KMS-11 (cell line): ENCODE measurements at regions not wholly inside any gene's neighbourhood (a gene's known extent, or its start where the extent isn't known, plus 50 kb on each side); places are given as distances from the start of the nearest gene placed in this dataset.

Experiments
- H2AFZ ChIP-seq: fragments of 200-600 bp; sonication (generic); 2 replicates; pipeline ENCODE4 v1.6.1; 2016; ENCODE audit warnings: antibody characterized with exemption, mixed run types, low read depth
- H3K27ac ChIP-seq: fragments of 200-600 bp; sonication (generic); 2 replicates; pipeline ENCODE4 v1.6.1; 2016; ENCODE audit warnings: mild to moderate bottlenecking, mixed run types
- H3K27me3 ChIP-seq: fragments of 200-600 bp; sonication (generic); 2 replicates; pipeline ENCODE4 v1.6.1; 2017; ENCODE audit warnings: mild to moderate bottlenecking, low read depth, mixed run types, moderate library complexity; ENCODE audit not compliant: insufficient read depth
- H3K36me3 ChIP-seq: fragments of 200-600 bp; sonication (generic); 2 replicates; pipeline ENCODE4 v1.6.1; 2017; ENCODE audit warnings: mild to moderate bottlenecking, mixed run types; ENCODE audit not compliant: insufficient read depth
- H3K4me1 ChIP-seq: fragments of 200-600 bp; sonication (generic); 2 replicates; pipeline ENCODE4 v1.6.1; 2016; ENCODE audit warnings: mild to moderate bottlenecking, low read depth, mixed run types; ENCODE audit not compliant: poor library complexity, severe bottlenecking
- H3K4me2 ChIP-seq: fragments of 200-600 bp; sonication (generic); 2 replicates; pipeline ENCODE4 v1.7.0; 2016; ENCODE audit warnings: mild to moderate bottlenecking, mixed run types
- H3K4me3 ChIP-seq: fragments of 200-600 bp; sonication (generic); IDR thresholded peaks from 2 replicates; pipeline ENCODE4 v1.6.1; 2017; ENCODE audit warnings: low read depth, low read length, mixed read lengths; ENCODE audit not compliant: insufficient read depth
- H3K79me2 ChIP-seq: fragments of 200-600 bp; sonication (generic); 2 replicates; pipeline ENCODE4 v1.6.1; 2016; ENCODE audit warnings: low read depth, mixed run types; ENCODE audit not compliant: insufficient read depth
- H3K9ac ChIP-seq: fragments of 200-600 bp; sonication (generic); 2 replicates; pipeline ENCODE4 v1.6.1; 2016; ENCODE audit warnings: mild to moderate bottlenecking, mixed run types
- H4K20me1 ChIP-seq: fragments of 200-600 bp; sonication (generic); 2 replicates; pipeline ENCODE4 v1.6.1; 2016; ENCODE audit warnings: mild to moderate bottlenecking, mixed run types; ENCODE audit not compliant: insufficient read depth
- CTCF ChIP-seq: fragments of 200-600 bp; sonication (generic); conservative IDR thresholded peaks from 2 replicates; pipeline ENCODE4 v1.6.1; 2017; ENCODE audit warnings: low read depth, mild to moderate bottlenecking, antibody characterized with exemption, low read length, moderate library complexity, mixed read lengths

DNA sequence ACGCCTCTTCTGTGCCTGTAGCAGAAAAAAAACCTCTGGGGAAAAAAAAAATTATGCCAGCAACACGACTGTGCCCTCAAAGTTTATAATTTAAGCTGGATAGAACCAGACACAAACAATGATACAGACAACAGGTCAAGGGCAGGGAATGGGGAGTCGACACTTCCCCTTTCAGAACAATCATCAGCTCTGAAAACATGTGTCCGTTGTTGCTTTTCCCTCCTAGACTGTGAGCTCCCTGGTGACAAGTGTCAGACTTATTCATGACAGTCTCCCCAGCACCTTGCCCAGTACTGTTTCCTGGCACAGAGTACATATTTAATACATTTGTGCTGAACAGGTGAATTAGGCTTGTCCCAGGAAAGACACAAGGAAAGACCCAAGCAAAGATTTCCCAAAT lies 178.3 kb downstream of the SOX9 start:
- no peaks in the 10 kb centered on the region for H3K27me3 ChIP-seq
- no peak overlapping the region for H3K4me3 ChIP-seq
- TF ChIP-seq CTCF: no peak
- H3K4me1 ChIP-seq: no peaks in the 10 kb centered on the region
- no peak overlapping the region for H2AFZ ChIP-seq
- no peak overlapping the region for H3K27ac ChIP-seq
- no peaks in the 10 kb centered on the region for H3K79me2 ChIP-seq
- H3K9ac ChIP-seq: no peak overlapping the region
- no peak overlapping the region for H3K4me2 ChIP-seq
- H4K20me1 ChIP-seq: no peaks in the 10 kb centered on the region
- no peaks in the 10 kb centered on the region for H3K36me3 ChIP-seq

- no peaks in the 10 kb centered on the region for H3K4me1 ChIP-seq
- no peaks in the 10 kb centered on the region for H3K79me2 ChIP-seq
- no peak overlapping the region for H3K9ac ChIP-seq
- H3K4me3 ChIP-seq: no peak overlapping the region
- H3K4me2 ChIP-seq: no peak overlapping the region
- H2AFZ ChIP-seq: no peak overlapping the region
- no peak overlapping the region for H3K27ac ChIP-seq
- H3K27me3 ChIP-seq: no peaks in the 10 kb centered on the region
- H3K36me3 ChIP-seq: no peaks in the 10 kb centered on the region
- no peak for TF ChIP-seq CTCF
- H4K20me1 ChIP-seq: no peaks in the 10 kb centered on the region
Measured at GRCh38 chr17:72299592-72299991, 178.8 kb downstream of the SOX9 start.

GRCh38 chr17:72301887-72302286 lies 181.1 kb downstream of the SOX9 start:
- Histone ChIP-seq H4K20me1 (no peaks in the 10 kb centered on the region), H3K36me3 (no peaks in the 10 kb centered on the region), H3K79me2 (no peaks in the 10 kb centered on the region), H3K4me2 (no peak overlapping the region), H3K4me1 (no peaks in the 10 kb centered on the region), H3K27ac (no peak overlapping the region), H3K27me3 (no peaks in the 10 kb centered on the region), H3K9ac (no peak overlapping the region), H2AFZ (no peak overlapping the region), H3K4me3 (no peak overlapping the region)
- no peak for TF ChIP-seq CTCF

DNA sequence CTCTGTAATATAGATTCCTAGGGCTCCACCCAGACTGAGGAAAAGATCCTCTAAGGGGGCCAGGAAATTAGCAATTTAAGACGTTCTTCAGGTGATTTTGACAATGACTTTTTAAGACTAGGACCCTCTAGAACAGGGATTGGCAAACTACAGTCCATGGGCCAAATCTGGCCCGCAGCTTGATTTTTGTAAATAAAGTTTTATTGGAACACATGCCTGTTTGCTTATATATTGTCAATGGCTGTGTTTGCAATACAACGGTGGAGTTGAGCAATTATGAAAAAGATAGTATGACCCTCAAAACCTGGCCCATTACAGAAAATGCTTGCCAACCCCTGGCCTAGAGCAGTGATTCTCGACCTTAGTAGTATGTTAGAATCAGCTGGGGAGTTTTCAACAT lies 181.9 kb downstream of the SOX9 start:
- no peaks in the 10 kb centered on the region for H3K36me3 ChIP-seq

More for the DNA sequence above, 181.9 kb downstream of the SOX9 start:
- H2AFZ ChIP-seq: no peak overlapping the region
- TF ChIP-seq CTCF: no peak
- H3K9ac ChIP-seq: no peak overlapping the region
- H3K79me2 ChIP-seq: no peaks in the 10 kb centered on the region
- H4K20me1 ChIP-seq: no peaks in the 10 kb centered on the region
- H3K27me3 ChIP-seq: no peaks in the 10 kb centered on the region
- H3K4me3 ChIP-seq: no peak overlapping the region
- no peaks in the 10 kb centered on the region for H3K4me1 ChIP-seq
- no peak overlapping the region for H3K27ac ChIP-seq
- no peak overlapping the region for H3K4me2 ChIP-seq
